ENCODE measurements at regions not wholly inside any gene's neighbourhood (a gene's known extent, or its start where the extent isn't known, plus 50 kb on each side); places are given as distances from the start of the nearest gene placed in this dataset.

DNA sequence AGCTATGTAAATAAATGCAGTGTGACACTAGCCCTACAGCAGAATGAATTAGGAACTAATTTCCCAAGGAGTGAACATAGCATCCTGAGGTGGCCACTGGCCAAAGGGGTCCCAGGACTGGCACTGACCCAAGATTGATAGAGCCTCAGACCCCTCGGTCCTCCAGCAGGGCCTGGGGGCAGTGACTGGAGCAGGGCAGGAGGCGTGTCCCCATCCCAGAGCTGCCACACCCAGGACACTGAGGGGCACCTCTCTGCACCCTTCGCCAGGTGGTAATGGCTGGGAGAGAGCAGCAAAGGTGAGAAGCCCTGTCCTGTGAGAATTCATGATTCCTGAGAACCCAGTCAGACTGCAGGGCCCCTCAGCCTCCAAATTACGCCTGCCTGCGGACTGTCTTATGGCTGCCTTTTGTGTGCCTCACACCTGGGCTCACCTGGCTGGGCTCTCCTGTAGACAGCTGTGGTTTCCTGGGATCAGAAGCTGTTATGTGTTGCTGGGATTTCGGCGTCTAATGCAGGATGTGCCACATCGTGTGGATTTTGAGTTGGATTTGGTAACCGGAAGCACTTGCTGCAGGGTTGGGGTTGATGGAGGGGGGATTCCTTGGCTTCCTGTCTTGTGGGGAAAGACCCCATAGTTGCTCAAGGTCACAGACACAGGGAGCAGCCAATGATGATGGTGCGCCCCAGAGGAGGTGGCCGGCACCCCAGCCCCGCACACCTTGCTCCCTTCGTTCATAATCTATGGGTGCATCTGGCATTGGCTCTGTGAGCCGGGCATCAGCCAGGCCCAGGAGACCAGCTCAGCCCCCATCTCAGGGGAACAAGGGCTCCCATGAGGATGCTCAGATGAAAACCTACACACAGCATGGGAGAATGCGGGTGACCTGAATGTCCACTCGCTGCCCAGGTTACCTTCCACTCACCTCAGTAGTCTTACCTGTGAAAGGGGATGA, 582.9 kb downstream of the BRD1 start:
- peaks cover 2% of the 10 kb centered on the region for H3K9me3 Mint-ChIP-seq
- no peak overlapping the region for H3K27ac Mint-ChIP-seq
- ATAC-seq (ENCODE audit: low read depth) (no peak), DNase-seq (ENCODE audit: low spot score in 2 of 2) (no peak)
- H3K36me3 Mint-ChIP-seq: no peaks in the 10 kb centered on the region
- H3K4me3 Mint-ChIP-seq: no peak overlapping the region
- no peaks in the 10 kb centered on the region for H3K4me1 Mint-ChIP-seq
- peaks cover 8% of the 10 kb centered on the region for H3K27me3 Mint-ChIP-seq

GRCh38 chr22:49243965-49244364, 583.7 kb downstream of the BRD1 start:
- peaks cover 8% of the 10 kb centered on the region for H3K27me3 Mint-ChIP-seq
- no peak overlapping the region for H3K4me3 Mint-ChIP-seq
- DNase-seq (ENCODE audit: low spot score in 2 of 2) (no peak), ATAC-seq (ENCODE audit: low read depth) (no peak)
- no peaks in the 10 kb centered on the region for H3K36me3 Mint-ChIP-seq
- no peaks in the 10 kb centered on the region for H3K4me1 Mint-ChIP-seq
- H3K27ac Mint-ChIP-seq: no peak overlapping the region
- peaks cover 2% of the 10 kb centered on the region for H3K9me3 Mint-ChIP-seq

- ATAC-seq (ENCODE audit: low read depth): no peak
- no peak overlapping the region for H3K27ac Mint-ChIP-seq
- no peak for DNase-seq (ENCODE audit: low spot score in 2 of 2)
- H3K9me3 Mint-ChIP-seq: peaks cover 2% of the 10 kb centered on the region
- H3K4me1 Mint-ChIP-seq: no peaks in the 10 kb centered on the region
- peaks cover 8% of the 10 kb centered on the region for H3K27me3 Mint-ChIP-seq
- no peak overlapping the region for H3K4me3 Mint-ChIP-seq
- no peaks in the 10 kb centered on the region for H3K36me3 Mint-ChIP-seq
Measured at GRCh38 chr22:49243335-49243734, 584.3 kb downstream of the BRD1 start.

DNA sequence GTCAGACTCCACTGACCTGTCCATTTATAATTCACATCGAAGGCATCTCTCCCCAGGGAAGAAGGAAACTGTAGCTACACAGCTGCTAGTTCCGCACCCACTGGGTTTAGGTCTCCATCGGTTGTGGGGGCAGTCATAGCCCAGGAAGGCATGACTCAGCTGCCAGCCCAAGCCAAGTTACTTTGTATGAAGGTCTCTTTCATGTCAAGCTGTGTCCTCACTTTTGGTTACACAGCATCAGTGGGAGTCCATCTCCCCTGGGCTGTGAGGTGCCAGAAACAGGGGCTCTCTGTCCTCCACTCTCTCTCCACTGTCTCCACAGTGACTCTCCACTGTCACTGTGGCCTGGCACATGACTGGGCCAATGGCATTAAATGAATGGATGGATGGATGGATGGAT, 585.2 kb downstream of the BRD1 start:
- Mint-ChIP-seq H3K27me3 (peaks cover 8% of the 10 kb centered on the region), H3K27ac (no peak overlapping the region), H3K4me1 (no peaks in the 10 kb centered on the region), H3K9me3 (peaks cover 2% of the 10 kb centered on the region), H3K4me3 (no peak overlapping the region), H3K36me3 (no peaks in the 10 kb centered on the region)
- DNase-seq (ENCODE audit: low spot score in 2 of 2) (no peak), ATAC-seq (ENCODE audit: low read depth) (no peak)

GRCh38 chr22:49241174-49241851, 586.4 kb downstream of the BRD1 start:
- Mint-ChIP-seq H3K9me3 (peaks cover 2% of the 10 kb centered on the region), H3K36me3 (no peaks in the 10 kb centered on the region), H3K4me1 (no peaks in the 10 kb centered on the region), H3K4me3 (no peak overlapping the region), H3K27me3 (peaks cover 8% of the 10 kb centered on the region), H3K27ac (no peak overlapping the region)
- DNase-seq (ENCODE audit: low spot score in 2 of 2) (no peak), ATAC-seq (ENCODE audit: low read depth) (no peak)

DNA sequence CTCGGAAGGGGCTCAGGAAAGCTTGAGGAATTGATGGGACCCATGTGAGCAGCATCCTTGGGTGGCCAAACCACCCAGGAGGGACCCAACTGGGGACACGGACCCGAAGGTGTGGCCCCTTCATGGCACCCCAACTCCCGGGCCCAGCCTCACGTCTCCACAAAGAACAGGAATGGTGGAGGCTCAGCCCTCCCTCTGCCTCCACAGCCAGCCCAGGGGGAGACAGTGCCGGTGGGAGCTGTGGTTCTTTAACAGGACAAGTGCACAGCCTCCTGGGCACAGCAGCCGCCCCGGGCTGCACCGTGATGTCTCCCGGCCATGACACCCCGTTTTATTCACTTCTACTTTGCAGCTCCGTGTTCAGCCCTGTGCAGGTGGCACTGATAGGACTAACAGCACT, 587.2 kb downstream of the BRD1 start:
- Mint-ChIP-seq H3K9me3 (peaks cover 2% of the 10 kb centered on the region), H3K36me3 (no peaks in the 10 kb centered on the region), H3K4me3 (no peak overlapping the region), H3K27ac (no peak overlapping the region), H3K27me3 (peaks cover 8% of the 10 kb centered on the region), H3K4me1 (no peaks in the 10 kb centered on the region)
- ATAC-seq (ENCODE audit: low read depth) (no peak), DNase-seq (ENCODE audit: low spot score in 2 of 2) (no peak)

DNA sequence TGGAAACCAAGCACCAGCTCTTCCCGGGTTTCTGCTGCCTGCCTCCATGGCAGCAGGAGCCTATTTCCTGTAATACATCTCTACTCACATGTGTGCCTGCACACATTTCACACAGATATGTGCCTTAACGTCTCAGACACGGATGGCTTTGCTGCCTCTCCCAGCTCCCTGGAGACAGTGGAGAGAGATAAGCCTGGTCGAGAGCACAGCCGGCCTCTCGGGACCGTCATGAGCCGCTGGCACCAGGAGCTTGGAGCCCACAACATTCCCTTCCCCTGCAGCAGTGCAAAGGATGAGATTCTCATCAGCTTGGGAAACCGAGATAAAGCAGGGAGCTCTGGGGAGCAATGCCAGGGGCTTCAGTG, 587.7 kb downstream of the BRD1 start:
- no peaks in the 10 kb centered on the region for H3K36me3 Mint-ChIP-seq
- no peak overlapping the region for H3K27ac Mint-ChIP-seq
- H3K27me3 Mint-ChIP-seq: peaks cover 8% of the 10 kb centered on the region
- peaks cover 2% of the 10 kb centered on the region for H3K9me3 Mint-ChIP-seq
- H3K4me3 Mint-ChIP-seq: no peak overlapping the region
- H3K4me1 Mint-ChIP-seq: no peaks in the 10 kb centered on the region
- ATAC-seq (ENCODE audit: low read depth) (no peak), DNase-seq (ENCODE audit: low spot score in 2 of 2) (no peak)

- ATAC-seq (ENCODE audit: low read depth) (no peak), DNase-seq (ENCODE audit: low spot score in 2 of 2) (no peak)
- peaks cover 2% of the 10 kb centered on the region for H3K9me3 Mint-ChIP-seq
- H3K36me3 Mint-ChIP-seq: no peaks in the 10 kb centered on the region
- H3K27ac Mint-ChIP-seq: no peak overlapping the region
- peaks cover 8% of the 10 kb centered on the region for H3K27me3 Mint-ChIP-seq
- no peaks in the 10 kb centered on the region for H3K4me1 Mint-ChIP-seq
- no peak overlapping the region for H3K4me3 Mint-ChIP-seq
Measured at GRCh38 chr22:49239264-49240015, 588.2 kb downstream of the BRD1 start.

- no peak overlapping the region for H3K4me3 Mint-ChIP-seq
- peaks cover 2% of the 10 kb centered on the region for H3K9me3 Mint-ChIP-seq
- H3K36me3 Mint-ChIP-seq: no peaks in the 10 kb centered on the region
- H3K27me3 Mint-ChIP-seq: peaks cover 8% of the 10 kb centered on the region
- DNase-seq (ENCODE audit: low spot score in 2 of 2) (no peak), ATAC-seq (ENCODE audit: low read depth) (no peak)
- H3K27ac Mint-ChIP-seq: no peak overlapping the region
- no peaks in the 10 kb centered on the region for H3K4me1 Mint-ChIP-seq
Measured at GRCh38 chr22:49238181-49239141, 589.2 kb downstream of the BRD1 start.

DNA sequence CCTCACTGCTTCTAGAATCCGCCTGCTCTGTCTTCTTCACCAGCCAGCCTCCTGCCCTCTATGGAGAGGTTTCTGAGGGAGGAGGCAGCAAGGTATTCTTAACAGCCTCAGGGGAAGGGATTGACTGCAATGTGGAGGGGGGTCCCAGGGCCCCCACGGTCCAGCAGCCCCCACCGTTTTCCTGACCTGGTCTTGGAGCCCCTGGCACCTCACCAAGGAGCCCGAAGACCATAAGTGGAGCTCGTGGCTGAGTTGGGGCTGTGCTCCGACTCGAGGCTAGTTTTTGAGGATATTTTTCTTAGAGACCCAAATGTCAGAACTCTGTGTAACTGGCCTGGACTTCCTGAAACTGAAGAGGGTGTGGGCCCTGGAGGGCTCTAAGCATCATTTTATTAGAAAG, 590.0 kb downstream of the BRD1 start:
- ATAC-seq (ENCODE audit: low read depth): no peak
- H3K4me3 Mint-ChIP-seq: no peak overlapping the region
- no peaks in the 10 kb centered on the region for H3K4me1 Mint-ChIP-seq
- H3K27ac Mint-ChIP-seq: no peak overlapping the region
- peaks cover 3% of the 10 kb centered on the region for H3K27me3 Mint-ChIP-seq
- no peak for DNase-seq (ENCODE audit: low spot score in 2 of 2)
- H3K36me3 Mint-ChIP-seq: no peaks in the 10 kb centered on the region
- no peaks in the 10 kb centered on the region for H3K9me3 Mint-ChIP-seq

GRCh38 chr22:49237279-49237678, 590.4 kb downstream of the BRD1 start:
- H3K27ac Mint-ChIP-seq: no peak overlapping the region
- ATAC-seq (ENCODE audit: low read depth): no peak

GRCh38 chr22:49236541-49237075, 591.1 kb downstream of the BRD1 start:
- H3K27ac Mint-ChIP-seq: no peak overlapping the region
- no peak for ATAC-seq (ENCODE audit: low read depth)
- no peaks in the 10 kb centered on the region for H3K36me3 Mint-ChIP-seq
- H3K9me3 Mint-ChIP-seq: no peaks in the 10 kb centered on the region
- H3K27me3 Mint-ChIP-seq: peaks cover 3% of the 10 kb centered on the region
- DNase-seq (ENCODE audit: low spot score in 2 of 2): no peak
- no peaks in the 10 kb centered on the region for H3K4me1 Mint-ChIP-seq
- H3K4me3 Mint-ChIP-seq: no peak overlapping the region

More at GRCh38 chr22:49237279-49237678, 590.4 kb downstream of the BRD1 start:
- no peaks in the 10 kb centered on the region for H3K36me3 Mint-ChIP-seq
- no peak for DNase-seq (ENCODE audit: low spot score in 2 of 2)
- H3K27me3 Mint-ChIP-seq: peaks cover 3% of the 10 kb centered on the region
- H3K4me3 Mint-ChIP-seq: no peak overlapping the region
- H3K4me1 Mint-ChIP-seq: no peaks in the 10 kb centered on the region
- H3K9me3 Mint-ChIP-seq: no peaks in the 10 kb centered on the region
